ENCODE measurements at regions not wholly inside any gene's neighbourhood (a gene's known extent, or its start where the extent isn't known, plus 50 kb on each side); places are given as distances from the start of the nearest gene placed in this dataset.

- no peak for TF ChIP-seq CTCF (IDR thresholded peaks at IDR 0.05)
- ATAC-seq (ENCODE audit: low FRiP score) = no peak
- no peak for DNase-seq (ENCODE audit: low spot score)
Observed at GRCh38 chr2:146147448-146148012, 1627.6 kb upstream of the ZEB2 start.

GRCh38 chr2:146143971-146144370 lies 1624.1 kb upstream of the ZEB2 start:
- TF ChIP-seq CTCF (IDR thresholded peaks at IDR 0.05) = no peak
- DNase-seq (ENCODE audit: low spot score) = no peak
- ATAC-seq (ENCODE audit: low FRiP score) = no peak

- no peak for ATAC-seq (ENCODE audit: low FRiP score)
- no peak for DNase-seq (ENCODE audit: low spot score)
- no peak for TF ChIP-seq CTCF (IDR thresholded peaks at IDR 0.05)
Observed at GRCh38 chr2:146138820-146139219, 1618.9 kb upstream of the ZEB2 start.

DNA sequence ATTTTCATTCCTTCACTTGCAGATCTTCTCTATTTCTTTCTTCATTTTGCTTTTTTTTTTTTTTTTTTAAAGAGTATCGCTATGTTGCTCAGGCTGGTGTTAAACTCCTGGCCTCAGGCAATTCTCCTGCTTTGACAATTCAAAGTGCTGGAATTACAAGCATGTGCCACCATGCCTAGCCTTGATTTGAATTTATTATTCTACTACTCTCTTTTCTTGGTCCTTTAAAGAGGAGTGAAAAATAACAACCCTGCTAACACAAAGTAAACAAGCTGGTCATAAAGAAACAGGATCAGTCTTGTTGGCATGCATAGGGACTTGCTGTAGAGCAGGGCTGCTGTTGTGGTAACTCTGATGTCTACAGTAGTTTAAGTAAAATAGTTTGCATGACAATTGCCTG lies 1615.3 kb upstream of the ZEB2 start:
- DNase-seq (ENCODE audit: low spot score) = no peak
- no peak for TF ChIP-seq CTCF (IDR thresholded peaks at IDR 0.05)
- no peak for ATAC-seq (ENCODE audit: low FRiP score)

- DNase-seq (ENCODE audit: low spot score) = no peak
- no peak for ATAC-seq (ENCODE audit: low FRiP score)
- no peak for TF ChIP-seq CTCF (IDR thresholded peaks at IDR 0.05)
Observed at GRCh38 chr2:146131785-146132184, 1611.9 kb upstream of the ZEB2 start.

DNA sequence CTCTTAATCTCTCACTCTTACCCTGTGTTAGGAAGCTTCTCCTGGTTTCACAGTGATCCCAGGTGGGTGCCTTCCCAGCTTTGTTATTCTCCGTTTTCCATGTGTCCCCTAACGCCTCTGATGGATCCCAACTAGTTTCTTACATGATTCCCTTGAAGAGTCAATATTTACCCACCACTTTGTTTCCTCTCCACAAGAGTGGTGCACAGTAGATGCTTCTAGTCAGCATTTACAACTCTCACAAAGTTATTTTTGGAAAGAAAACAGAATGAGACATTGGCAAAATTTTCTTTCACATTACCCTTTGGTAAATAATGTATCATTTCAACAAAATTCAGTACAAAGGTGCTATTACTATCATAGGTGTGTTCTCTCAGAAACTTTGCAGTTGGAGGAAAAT lies 1611.1 kb upstream of the ZEB2 start:
- no peak for ATAC-seq (ENCODE audit: low FRiP score)
- TF ChIP-seq CTCF (IDR thresholded peaks at IDR 0.05) = no peak
- no peak for DNase-seq (ENCODE audit: low spot score)

DNA sequence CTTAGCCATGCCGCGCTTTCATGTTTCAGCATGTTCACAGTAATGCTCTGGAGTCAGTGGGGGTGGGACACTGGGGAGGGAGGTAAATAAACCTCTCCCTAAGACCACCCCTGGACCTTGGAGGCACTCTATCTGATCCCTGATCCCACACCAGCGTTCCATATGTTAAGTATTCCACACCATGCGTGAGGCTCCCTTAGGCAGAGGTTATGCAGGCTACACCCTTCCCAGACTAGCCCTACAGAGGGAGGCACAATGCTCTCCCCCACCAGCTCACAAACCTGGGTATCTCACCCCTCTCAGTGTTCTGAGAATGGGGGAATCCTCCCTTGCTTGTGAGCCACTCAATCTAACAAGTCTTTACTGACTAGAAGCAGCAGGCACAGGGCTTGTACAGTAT lies 1610.4 kb upstream of the ZEB2 start:
- no peak for DNase-seq (ENCODE audit: low spot score)
- no peak for TF ChIP-seq CTCF (IDR thresholded peaks at IDR 0.05)
- no peak for ATAC-seq (ENCODE audit: low FRiP score)

All from omental fat pad (tissue), 3 donors.